NCI-H2171 (cell line): ENCODE measurements at regions not wholly inside any gene's neighbourhood (a gene's known extent, or its start where the extent isn't known, plus 50 kb on each side); places are given as distances from the start of the nearest gene placed in this dataset.

Experiments
- DNase-seq: peaks from one replicate; lab custom pipeline; 2025; lab: John Stamatoyannopoulos, UW

GRCh38 chr11:122398851-122399250 is 256.7 kb upstream of the UBASH3B start:
- no peak for DNase-seq

GRCh38 chr11:122398167-122398566 is 257.4 kb upstream of the UBASH3B start:
- DNase-seq: no peak

GRCh38 chr11:122395282-122395681 is 260.2 kb upstream of the UBASH3B start:
- no peak for DNase-seq

- DNase-seq: no peak
Observed at GRCh38 chr11:122394313-122394712, 261.2 kb upstream of the UBASH3B start.

- no peak for DNase-seq
Observed at GRCh38 chr11:122393209-122393860, 262.2 kb upstream of the UBASH3B start.

GRCh38 chr11:122392508-122392907 is 263.0 kb upstream of the UBASH3B start:
- no peak for DNase-seq

GRCh38 chr11:122391049-122391448 is 264.5 kb upstream of the UBASH3B start:
- DNase-seq: no peak

- no peak for DNase-seq
Observed at GRCh38 chr11:122383186-122383585, 267.2 kb upstream of the BLID start.

- DNase-seq: no peak
Observed at GRCh38 chr11:122375687-122376399, 259.8 kb upstream of the BLID start.

- DNase-seq: no peak
Observed at GRCh38 chr11:122368796-122369195, 252.8 kb upstream of the BLID start.

- DNase-seq: no peak
Observed at GRCh38 chr11:122367809-122368231, 251.8 kb upstream of the BLID start.

- DNase-seq: no peak
Observed at GRCh38 chr11:122365610-122366360, 249.8 kb upstream of the BLID start.

GRCh38 chr11:122363296-122363695 is 247.3 kb upstream of the BLID start:
- no peak for DNase-seq

- DNase-seq: no peak
Observed at GRCh38 chr11:122362381-122362780, 246.4 kb upstream of the BLID start.

GRCh38 chr11:122360875-122361274 is 244.9 kb upstream of the BLID start:
- no peak for DNase-seq

GRCh38 chr11:122359081-122359571 is 243.1 kb upstream of the BLID start:
- DNase-seq: no peak

GRCh38 chr11:122358292-122358691 is 242.3 kb upstream of the BLID start:
- no peak for DNase-seq

GRCh38 chr11:122355968-122356367 is 240.0 kb upstream of the BLID start:
- DNase-seq: no peak

- DNase-seq: no peak
Observed at GRCh38 chr11:122354025-122354697, 238.1 kb upstream of the BLID start.

GRCh38 chr11:122353561-122353960 is 237.5 kb upstream of the BLID start:
- DNase-seq: no peak

GRCh38 chr11:122348659-122349409 is 232.8 kb upstream of the BLID start:
- DNase-seq: no peak

- DNase-seq: no peak
Observed at GRCh38 chr11:122346006-122346405, 230.0 kb upstream of the BLID start.
